ENCODE measurements at regions not wholly inside any gene's neighbourhood (a gene's known extent, or its start where the extent isn't known, plus 50 kb on each side); places are given as distances from the start of the nearest gene placed in this dataset.

DNA sequence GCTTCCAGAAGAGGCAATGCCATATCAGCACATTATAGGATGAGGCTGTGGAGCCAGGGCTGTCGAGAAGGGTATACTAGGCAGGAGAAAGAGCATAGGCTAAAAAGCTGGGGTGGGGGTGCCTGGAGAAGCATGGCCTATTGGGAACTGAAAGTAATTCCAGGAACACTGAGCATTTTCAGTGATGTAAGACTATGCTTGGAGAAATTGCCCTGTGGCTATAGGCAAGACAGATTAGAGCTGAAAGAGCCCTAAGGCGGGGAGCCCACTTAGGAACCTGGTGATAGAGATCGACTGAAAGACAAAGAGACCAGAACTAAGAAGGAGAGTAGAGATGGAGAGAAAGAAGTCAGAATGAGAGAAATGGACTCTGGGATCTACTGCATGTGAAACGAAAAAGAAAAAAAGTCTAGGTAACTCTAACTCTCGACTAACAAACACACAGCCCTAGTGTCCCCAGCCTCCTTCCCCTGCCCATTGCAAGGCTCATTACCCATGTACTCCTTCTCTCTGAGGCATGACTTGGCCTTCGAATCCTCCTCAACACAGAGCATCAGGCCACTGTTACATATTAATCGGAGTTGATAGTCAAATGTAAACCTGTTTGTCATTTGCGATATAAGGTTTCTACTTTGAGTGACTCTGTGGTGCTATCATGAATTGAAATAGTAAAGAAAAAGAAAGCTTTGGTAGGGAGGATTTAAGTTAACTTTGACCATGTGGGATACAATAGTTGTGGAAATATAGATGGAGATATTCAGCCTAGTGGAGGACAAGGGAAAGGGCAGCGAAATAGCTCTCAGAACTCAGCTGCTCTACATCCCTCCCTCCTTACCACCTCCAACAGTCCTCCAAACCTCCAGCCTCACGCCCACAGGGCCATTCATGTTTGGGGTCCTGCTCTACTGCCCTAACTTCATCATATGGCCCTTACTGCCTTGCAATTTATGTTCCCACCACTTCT, 52.3 kb upstream of the BMAL1 start:
- TF ChIP-seq EZH2 (IDR thresholded peaks at IDR 0.05; ENCODE audit: low read length, unreplicated experiment): no peak
- TF ChIP-seq, protein P1, sequence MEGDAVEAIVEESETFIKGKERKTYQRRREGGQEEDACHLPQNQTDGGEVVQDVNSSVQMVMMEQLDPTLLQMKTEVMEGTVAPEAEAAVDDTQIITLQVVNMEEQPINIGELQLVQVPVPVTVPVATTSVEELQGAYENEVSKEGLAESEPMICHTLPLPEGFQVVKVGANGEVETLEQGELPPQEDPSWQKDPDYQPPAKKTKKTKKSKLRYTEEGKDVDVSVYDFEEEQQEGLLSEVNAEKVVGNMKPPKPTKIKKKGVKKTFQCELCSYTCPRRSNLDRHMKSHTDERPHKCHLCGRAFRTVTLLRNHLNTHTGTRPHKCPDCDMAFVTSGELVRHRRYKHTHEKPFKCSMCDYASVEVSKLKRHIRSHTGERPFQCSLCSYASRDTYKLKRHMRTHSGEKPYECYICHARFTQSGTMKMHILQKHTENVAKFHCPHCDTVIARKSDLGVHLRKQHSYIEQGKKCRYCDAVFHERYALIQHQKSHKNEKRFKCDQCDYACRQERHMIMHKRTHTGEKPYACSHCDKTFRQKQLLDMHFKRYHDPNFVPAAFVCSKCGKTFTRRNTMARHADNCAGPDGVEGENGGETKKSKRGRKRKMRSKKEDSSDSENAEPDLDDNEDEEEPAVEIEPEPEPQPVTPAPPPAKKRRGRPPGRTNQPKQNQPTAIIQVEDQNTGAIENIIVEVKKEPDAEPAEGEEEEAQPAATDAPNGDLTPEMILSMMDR (conservative IDR thresholded peaks at IDR 0.05; ENCODE audit: low read depth, low read length): no peak
- TF ChIP-seq EZH2phosphoT487 (IDR thresholded peaks at IDR 0.05; ENCODE audit: borderline replicate concordance, low read length): no peak

All from PC-3 (cell line).